HG02759 (cell line): ENCODE measurements at regions not wholly inside any gene's neighbourhood (a gene's known extent, or its start where the extent isn't known, plus 50 kb on each side); places are given as distances from the start of the nearest gene placed in this dataset.

ENCODE experiments used
- ATAC-seq: cut with Tn5 transposase; IDR thresholded peaks from one replicate; pipeline ENCODE4 v1.9.1; 2021; ENCODE audit warnings: mild to moderate bottlenecking, moderate library complexity; ENCODE audit not compliant: unreplicated experiment

DNA sequence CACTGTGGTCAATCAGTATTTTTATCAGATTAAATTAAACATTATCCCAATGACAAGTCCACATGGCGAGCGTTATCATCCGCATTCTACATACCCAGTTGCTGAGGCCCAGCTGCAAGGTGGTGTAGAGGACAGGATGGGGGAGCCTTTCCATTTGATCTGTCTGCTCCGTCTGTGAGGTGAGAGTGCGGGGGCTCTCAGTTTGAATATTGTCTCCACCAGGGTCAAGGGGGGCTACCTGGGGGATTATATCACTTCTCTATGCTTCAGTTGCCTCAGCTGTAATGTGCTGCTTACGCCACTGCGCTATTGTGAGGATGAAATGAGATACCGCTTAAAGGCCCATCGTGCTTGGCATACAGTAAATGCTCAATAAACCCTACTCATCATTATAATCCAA, 1106.0 kb downstream of the BCL11B start:
- no peak for ATAC-seq

DNA sequence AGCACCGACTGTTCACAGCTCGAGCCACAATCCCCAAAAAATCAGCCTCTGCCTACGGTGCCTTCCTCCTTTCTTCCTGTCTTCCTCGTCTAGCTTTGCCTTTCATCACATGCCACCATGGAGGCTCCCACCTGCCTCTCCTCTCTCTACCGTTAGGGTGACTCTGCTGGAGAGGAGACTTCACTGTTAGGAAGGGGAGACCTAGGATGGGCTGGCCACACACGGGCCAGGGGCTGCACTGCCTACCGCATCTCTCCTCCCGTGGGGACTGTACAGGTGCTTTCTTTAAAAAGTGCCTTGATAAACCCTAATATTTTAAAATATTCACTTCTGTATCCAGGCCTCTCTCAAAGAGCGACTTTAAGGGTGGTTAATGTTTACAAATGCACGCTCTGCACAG, 1104.7 kb downstream of the BCL11B start:
- ATAC-seq: no peak

DNA sequence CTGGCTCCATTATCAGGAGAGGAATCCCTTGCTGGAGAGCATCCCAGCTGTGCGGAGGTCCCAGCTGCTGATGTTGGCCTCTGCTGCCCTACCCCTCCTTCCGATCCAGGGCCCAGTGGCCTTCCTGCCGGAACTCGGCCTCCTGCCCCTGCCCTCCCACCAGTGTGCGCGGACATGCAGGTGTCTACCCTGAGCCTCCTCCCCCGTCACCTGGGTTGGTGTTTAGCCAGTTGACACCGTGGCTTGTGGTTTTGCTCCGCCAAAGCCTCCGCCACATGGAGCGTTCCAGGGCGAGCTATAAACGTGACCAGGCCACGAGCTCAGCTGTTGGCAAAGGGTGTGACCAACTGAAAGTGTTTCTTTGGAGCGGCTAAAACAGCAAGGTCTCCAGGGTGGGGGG, 1104.3 kb downstream of the BCL11B start:
- ATAC-seq: no peak

DNA sequence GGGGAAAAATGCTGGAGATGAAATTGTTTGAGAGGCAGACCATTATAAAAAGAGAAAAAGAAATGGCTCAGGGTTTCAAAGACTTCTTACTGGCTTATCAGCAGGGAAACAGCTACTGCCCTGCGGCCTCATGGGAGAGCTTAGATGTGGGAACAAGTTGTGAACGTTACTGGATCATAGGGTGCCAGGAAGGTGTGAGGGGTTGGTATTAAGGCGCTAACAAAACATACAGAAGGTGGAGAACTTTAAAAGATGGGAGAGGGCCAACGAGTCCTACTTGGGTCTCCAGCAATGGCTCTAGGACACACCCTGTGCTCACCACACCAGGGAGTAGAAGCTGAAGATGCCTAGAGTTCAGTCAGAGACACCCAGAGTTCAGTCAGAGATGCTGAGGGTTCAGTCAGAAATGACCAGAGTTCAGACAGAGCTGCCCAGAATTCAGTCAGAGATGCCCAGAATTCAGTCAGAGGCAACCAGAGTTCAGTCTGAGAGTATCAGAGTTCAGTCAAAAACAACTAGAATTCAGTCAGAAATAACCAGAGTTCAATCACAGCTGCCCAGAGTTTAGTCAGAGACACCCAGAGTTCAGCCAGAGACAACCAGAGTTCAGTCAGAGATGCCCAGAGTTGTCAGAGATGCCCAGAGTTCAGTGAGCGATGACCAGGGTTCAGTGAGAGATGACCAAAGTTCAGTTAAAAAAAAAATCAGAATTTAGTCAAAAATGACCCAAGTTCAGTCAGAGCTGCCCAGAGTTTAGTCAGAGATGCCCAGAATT, 1103.6 kb downstream of the BCL11B start:
- ATAC-seq: no peak

DNA sequence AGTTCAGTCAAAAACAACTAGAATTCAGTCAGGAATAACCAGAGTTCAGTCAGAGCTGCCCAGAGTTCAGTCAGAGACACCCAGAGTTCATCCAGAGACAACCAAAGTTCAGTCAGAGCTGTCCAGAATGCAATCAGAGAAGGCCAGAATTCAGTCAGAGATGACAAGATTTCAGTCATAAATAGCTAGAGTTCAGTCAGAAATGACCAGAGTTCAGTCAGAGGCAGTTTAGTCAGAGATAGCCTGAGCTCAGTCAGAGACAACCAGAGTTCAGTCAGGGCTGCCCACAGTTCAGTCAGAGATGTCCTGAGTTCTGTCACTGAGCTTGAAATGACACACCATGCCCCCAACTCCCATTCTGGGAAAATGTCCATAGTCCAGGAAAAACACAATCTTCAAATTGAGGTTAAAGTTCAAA, 1102.8 kb downstream of the BCL11B start:
- ATAC-seq: no peak

DNA sequence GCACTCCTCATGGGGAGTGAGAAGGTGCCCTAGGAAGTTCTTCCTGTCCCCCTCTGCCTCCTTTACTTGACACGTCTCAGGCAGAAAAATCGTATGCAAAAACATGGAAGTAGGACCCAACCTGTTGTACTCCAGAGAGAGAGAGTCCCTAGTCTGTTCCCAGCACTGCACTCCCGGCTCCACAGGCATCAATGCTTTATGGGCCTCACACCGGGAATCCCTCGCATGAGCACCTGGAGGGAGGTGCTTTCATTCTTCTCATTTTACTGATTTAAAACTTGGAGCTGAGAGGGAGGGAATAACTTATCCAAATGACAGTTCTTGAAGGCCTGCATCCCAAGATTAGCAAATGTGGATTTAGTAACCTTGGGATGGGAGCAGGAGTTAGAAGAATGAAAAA, 1101.4 kb downstream of the BCL11B start:
- no peak for ATAC-seq

DNA sequence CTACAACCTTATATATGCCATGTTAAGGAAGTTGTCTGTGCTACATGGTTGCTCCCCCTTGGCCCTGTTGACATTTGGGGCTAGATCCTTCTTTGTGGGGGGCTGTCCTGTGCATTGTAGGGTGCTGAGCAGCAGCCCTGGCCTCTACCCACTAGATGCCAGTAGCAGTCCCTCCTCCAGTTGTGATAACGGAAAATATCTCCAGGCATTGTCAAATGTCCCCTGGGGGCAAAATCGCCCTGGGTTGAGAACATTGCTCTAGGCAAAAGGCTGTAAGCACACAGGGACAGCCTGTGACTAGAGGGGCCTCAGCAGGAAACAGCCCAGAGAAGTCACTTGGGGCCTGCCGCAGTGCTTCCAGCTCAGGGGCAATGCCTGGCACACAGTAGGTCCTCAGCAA, 1100.3 kb downstream of the BCL11B start:
- ATAC-seq: no peak

DNA sequence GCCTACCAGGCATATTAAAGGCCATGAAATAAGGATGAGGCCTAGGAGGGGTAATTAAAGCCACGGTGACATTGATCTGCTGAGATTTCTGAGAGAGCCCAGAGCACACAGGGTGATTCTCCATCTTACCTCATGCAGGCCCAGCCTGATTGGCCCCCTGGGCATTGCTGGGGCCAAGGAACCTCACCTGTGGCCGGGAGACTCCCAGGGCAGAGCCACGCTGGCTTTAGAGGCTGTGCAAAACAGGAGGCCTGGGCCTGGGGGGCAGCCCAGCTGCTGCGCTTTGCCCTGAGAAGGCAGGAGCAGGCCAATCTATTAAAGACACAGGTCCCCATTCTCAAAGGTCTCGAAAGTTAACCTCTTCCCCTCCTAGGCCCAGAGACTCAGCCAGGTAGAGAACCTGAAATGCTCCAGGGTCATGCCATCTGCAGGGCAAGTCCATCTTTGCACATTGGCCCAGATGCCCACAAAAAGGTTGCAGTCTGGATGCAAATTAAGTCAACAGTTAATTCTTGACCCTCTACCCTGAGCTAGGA, 1099.7 kb downstream of the BCL11B start:
- ATAC-seq: no peak

DNA sequence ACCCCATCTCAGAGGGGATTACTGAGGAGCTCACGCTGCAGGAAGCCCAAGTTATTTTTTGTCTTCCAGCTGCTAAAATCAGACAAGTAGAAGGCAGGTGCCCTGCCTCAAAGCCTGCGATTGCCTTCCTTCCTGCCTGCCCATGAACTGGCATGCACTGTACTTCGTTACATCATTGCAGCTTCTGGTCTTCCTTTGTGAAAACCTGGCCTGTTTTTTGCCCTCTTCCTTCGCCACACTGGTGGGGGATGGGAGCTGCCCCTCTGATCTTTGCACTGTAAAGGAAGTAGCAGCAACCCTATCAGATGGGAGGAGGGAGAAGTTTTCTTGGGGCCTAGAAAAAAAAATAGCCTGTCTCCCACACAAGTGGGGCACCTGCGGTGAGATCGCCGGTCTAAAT, 1098.7 kb downstream of the BCL11B start:
- ATAC-seq: no peak

DNA sequence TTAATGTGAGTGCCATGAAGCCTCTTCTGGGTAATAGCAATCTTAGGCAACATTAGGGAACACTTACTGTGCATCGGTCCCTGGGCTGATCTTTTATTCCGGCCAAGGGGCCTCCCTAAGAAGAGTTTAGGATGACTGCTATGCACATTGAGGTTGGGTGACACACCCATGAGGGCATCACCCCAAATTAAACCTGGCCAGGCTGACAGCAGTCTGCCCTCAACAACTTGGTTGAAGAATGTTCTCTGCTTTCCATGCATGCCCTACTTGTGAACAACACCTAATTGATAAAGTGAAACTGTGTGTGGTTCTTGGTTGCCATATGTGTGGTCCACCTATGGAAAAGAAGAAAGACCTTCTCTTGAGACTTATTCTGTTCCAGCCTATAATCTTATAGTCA, 1098.0 kb downstream of the BCL11B start:
- ATAC-seq: no peak

DNA sequence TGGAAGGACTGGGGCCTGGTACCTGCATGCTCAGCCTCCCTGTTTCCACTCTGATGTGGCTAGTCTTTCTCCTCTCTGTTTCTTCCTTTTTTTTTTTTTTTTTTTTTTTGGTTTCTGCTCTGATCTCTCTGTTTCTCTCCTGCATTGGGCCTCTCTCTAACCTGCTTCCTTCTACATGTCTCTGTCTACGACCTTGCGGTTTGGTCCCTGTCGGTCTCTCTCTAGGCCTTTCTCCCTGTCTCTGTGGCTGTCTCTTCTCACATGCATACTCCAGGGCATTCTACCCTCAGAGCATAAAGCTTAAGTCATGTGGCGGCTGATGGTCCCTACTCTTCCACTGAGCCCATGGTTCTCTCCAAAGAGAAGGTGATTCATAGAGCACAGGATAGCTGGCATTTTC, 1096.6 kb downstream of the BCL11B start:
- ATAC-seq: no peak

DNA sequence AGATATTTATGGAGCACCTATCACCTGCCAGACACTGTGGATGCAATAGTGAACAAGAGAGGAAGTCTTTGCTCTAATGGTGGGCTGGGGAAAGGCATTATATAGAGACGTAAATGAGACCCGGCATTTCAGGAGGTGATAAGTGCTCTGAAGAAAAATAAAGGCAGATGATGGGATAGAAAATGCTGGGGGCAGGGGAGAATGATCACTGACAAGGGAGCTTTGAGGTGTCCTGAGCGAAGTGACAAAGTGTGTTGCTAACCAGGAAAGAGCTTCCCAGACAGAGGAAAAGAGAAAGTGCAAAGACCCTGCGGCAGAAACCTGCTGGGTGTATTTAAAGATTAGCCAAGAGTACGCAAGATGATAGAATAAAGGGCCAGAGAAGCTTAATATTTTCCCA, 1096.1 kb downstream of the BCL11B start:
- ATAC-seq: no peak

DNA sequence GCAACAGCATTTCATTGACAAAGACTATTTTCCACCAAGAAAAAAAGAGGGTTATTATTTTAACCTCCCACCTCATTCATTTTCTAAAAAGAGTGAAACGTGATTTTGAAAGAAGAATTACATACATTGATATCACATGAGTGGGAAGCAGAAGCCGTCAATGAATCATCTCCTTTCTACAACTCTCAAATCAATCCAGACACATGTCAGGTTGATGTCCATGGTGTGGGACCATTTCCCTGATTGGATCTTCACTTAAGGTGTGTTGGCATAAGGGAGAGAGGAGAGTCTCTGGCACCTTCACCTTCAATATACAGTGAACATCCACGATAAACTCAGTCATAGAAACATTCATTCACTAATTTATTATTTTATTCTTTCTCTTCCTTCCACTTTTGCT, 1095.1 kb downstream of the BCL11B start:
- no peak for ATAC-seq

DNA sequence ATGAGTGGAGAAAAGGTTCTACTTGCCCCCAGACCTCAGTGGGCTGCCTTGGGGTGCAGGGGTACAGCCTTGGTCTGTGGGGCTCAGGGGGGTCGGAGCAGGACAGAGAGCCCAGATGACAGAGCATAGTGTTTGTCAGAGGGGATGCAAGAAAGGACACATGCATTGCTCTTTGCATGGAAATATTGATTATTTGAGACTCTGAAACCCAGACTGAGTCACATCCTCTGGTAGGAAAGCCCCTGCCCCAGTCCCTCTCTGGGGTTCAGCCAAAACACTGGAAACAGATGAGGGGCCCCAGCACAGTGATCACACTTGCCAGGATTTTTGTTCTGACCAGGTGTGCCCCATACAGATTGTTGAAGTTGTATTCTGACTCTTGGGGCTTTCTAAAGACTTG, 1094.4 kb downstream of the BCL11B start:
- ATAC-seq: no peak

DNA sequence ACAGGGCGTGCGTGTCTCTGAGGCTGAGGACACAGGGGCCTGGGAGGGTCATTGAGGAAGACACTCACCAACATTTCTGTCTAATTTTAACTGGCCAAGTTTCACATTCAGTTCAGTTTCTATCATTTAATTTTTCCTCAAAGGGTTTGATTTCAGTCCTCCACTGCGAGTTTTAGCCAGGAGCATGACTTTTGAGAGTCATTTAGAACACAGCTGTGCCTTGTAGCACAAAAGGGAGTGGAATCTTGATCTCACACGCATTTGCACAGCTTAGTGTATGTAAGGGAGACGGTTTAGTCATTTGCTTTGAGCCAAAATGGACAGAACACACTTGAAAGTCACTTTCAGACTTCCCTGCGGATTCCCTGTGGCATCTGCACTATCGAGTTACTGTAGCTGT, 1090.8 kb downstream of the BCL11B start:
- ATAC-seq: no peak

DNA sequence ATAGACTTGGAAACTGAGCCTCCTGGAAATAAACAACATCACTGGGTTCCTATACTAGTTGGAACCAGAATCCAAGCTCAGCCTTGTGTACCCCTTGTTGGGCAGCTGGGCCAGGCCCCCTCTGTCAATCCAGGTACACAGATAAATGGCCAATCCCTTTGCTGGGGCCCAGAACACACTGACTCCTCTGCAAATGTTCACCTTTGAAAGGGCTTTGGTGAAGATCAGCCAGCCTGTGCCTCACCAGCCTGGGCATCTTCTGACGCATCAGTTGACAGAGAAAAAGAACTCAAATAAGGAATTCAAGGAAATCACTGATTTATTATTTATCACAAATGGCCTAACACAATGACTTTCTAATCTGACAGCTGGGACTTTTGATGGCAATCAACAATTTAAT, 1090.2 kb downstream of the BCL11B start:
- no peak for ATAC-seq

DNA sequence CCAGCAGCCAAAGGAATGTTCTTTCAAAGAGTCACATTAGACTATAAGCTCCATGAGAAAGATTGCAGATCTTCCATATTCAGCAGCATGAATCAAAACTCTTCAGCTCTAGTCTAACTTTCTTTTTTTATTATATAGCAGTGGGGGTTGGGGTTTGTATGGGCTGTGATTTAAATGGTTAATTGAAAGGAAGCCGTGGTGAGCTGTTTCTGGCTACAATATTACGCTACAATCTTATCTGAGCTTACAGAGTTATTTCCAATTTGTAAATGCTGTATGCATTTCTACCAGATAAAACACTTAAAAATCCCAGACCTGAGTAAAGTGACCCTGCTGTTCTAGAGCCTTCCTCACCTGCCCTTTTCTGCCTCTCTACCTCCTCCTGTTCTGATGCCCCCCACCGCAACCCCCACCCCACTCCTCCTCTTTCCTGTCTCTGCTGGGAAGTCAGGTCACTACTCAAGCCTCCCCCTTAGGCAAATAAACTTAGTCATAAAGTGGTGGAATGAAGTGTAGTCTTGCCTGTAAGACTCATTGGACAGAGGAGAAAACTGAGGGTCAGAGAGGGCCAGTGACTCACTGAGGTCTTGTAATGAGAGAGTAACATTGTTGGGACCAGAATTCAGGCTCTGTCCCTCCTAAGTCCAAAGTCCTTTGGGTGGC, 1089.5 kb downstream of the BCL11B start:
- no peak for ATAC-seq

DNA sequence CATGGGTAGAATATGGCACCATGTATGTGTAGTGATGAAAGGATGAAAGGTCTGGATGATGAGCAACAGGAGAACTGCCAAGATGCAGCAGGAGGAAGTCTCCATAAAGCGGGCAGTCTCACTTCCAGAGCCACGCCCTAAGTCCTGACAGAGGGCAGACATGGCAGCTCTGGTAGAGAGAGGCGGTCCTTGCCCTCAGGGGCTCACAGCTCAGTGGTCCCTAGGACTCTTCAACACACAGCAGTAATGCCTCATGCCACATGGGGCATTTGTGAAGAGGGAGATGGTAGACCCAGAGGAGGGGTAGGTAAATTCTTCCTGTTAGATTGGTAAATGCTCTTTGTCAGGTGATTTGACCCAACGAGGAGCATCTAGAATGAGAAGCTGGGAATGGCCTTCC, 1088.4 kb downstream of the BCL11B start:
- no peak for ATAC-seq

DNA sequence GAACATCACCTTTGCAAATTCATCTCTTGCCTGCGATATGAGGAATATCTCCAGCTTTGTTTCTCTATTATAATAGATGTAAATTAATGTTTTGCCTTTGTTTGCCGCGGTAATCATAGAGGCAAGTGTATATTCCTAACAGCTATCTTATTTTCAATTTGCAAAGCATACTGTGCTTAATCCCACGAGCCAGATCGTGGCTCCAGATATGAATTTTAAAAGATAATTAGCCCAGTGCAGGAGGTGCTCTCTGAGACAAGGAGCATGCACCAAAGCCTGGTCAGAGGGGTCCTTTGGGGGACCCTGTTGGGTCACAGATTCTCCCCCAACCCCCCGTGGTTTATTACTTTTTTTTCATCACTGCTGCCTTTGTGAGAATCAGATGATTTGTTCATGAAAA, 1087.5 kb downstream of the BCL11B start:
- no peak for ATAC-seq

DNA sequence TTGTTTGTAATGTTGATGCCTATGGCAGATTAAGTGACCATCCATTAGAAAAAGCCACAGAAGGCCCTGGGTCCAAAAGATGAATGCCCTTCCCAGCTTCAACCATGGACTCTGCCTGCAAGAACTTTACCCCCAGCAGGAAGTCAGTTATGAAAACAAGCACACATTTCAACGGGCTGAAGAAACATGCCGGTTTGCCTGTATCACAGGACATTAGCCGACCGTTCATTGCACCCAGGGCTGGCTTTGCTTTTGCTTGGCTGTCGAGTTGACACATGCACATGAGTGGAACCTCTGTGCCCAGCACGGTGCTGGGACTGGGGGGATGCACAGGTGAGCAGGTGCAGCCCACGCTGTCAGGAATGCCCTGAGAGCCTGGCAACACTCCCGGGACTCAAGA, 1087.0 kb downstream of the BCL11B start:
- ATAC-seq: no peak

DNA sequence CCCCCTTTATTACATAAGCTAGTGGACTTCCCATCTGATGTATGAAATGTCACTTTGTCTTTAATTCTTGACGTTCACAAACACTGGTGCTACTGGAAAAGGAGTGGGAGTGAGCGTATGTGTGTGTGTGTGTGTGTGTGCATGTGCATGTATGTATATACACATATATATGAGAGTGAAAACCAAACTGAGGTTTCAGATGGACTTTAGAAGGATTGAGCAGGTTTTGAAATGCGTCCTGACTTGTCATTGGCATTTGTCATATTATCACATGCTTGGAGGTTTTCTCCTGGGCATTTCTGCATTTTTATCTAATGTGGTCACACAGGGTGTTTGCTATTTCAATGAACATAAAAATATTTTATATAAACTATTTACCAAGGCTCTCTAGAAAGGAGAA, 1085.9 kb downstream of the BCL11B start:
- ATAC-seq: no peak

DNA sequence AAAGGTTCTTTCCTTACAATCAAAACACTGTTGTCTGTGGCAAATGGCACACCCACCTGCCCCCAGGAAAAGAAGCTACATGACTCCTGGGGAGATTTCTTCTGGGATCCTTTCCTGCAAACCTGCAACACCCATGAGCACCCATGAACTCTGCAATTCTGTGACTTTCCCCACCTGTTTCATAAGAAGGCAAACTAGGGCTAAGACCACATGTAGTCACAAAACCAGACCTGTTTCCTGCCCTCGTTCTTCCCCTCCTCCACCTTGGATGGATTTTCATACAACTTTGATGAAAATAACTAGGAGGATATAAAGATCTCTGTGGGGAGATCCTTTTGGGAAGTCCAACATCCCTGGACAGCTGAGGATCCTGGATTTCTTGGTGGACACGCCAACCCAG, 1084.7 kb downstream of the BCL11B start:
- no peak for ATAC-seq

DNA sequence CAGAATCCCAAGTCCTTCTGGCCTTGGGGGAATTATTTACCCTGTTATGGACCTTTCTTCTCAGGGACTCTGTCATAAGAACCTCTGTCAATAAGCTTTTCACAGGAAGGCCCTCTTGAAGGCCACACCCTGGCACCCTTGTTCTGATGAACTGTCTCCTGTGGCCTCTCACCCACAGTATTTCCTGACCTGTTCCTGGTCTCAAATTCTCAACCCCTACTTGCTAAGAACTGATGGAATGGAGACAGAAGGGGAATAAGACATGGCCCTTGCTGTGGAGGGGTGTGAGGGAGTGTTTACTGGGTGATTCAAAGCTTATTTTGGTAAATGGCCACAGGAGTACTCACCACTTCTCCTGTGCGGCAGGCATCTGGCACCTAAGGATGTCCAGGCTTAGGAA, 1082.9 kb downstream of the BCL11B start:
- no peak for ATAC-seq
